Adipocyte (in vitro differentiated cells): ENCODE measurements at regions not wholly inside any gene's neighbourhood (a gene's known extent, or its start where the extent isn't known, plus 50 kb on each side); places are given as distances from the start of the nearest gene placed in this dataset.
"Not testable (repeated sequence)": the region's sequence is repeated elsewhere in the genome, so short reads cannot be mapped to it uniquely, and the experiment has no call there.

Experiments
- DNase-seq: peaks from one replicate; pipeline ENCODE4 v3.0.0-alpha.2; 2015; ENCODE audit warnings: low read depth
- H3K27me3 ChIP-seq: replicated peaks from 2 replicates; pipeline ENCODE4 v1.7.0; 2013; ENCODE audit warnings: mild to moderate bottlenecking, low read length, moderate library complexity; ENCODE audit not compliant: control insufficient read depth, insufficient read depth
- H3K36me3 ChIP-seq: 2 replicates; pipeline ENCODE4 v1.7.0; 2013; ENCODE audit warnings: low read length, mild to moderate bottlenecking, moderate library complexity; ENCODE audit not compliant: control insufficient read depth, insufficient read depth, severe bottlenecking
- H3K4me1 ChIP-seq: 2 replicates; pipeline ENCODE4 v1.7.0; 2013; ENCODE audit warnings: mild to moderate bottlenecking, low read length, moderate library complexity; ENCODE audit not compliant: control insufficient read depth, insufficient read depth
- H3K4me3 ChIP-seq: 2 replicates; pipeline ENCODE4 v1.7.0; 2013; ENCODE audit warnings: mild to moderate bottlenecking, low read length, moderate library complexity
- H3K9ac ChIP-seq: 2 replicates; pipeline ENCODE4 v1.7.0; 2013; ENCODE audit warnings: mild to moderate bottlenecking, low read length, moderate library complexity
- H3K9me3 ChIP-seq: 2 replicates; pipeline ENCODE4 v1.7.0; 2013; ENCODE audit warnings: mild to moderate bottlenecking, low read length, moderate library complexity; ENCODE audit not compliant: control insufficient read depth

DNA sequence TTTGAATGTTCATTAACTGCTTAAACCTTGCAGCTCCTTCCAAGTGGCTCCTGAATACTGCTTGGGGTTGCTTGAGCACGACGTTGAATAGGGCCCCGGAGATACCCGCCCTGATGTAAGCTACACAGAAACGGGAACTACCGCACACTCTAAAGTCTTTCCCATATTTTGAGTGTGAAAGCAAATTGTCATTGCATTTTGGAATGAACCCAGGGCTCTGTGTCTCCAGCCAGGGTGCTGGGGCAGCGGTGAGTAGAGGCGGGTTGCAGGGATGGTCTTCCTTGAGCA is 59.4 kb upstream of the HELT start:
- DNase-seq: no peak
- H3K4me1 ChIP-seq: no peaks in the 10 kb centered on the region
- H3K27me3 ChIP-seq: peaks cover 25% of the 10 kb centered on the region
- no peak overlapping the region for H3K9ac ChIP-seq
- H3K9me3 ChIP-seq: no peaks in the 10 kb centered on the region
- H3K36me3 ChIP-seq: no peaks in the 10 kb centered on the region
- H3K4me3 ChIP-seq: no peak overlapping the region

DNA sequence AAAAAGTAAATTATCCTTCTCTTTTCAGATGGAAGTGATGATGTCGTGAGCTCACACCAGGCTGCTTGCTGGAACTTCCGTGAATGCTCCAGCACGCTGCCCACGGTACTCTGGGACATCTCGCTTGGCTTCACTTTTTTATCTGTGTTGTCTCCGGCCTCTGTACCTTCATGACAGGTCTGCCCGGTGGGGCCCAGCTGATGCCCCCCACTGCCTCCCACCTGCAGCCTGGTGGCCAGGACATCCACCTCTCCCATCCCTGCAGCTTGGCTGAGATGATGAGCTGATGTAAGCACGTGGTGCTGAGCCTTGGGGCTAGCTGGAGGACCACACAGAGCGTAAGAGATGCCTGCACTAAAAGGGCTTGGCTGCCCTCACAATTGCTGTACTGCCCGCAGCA is 59.0 kb upstream of the HELT start:
- H3K9ac ChIP-seq: no peak overlapping the region
- DNase-seq: no peak
- no peaks in the 10 kb centered on the region for H3K9me3 ChIP-seq
- H3K36me3 ChIP-seq: no peaks in the 10 kb centered on the region
- H3K4me3 ChIP-seq: no peak overlapping the region
- H3K27me3 ChIP-seq: peaks cover 21% of the 10 kb centered on the region
- no peaks in the 10 kb centered on the region for H3K4me1 ChIP-seq

GRCh38 chr4:184959786-184960185 is 58.5 kb upstream of the HELT start:
- H3K36me3 ChIP-seq: no peaks in the 10 kb centered on the region
- H3K27me3 ChIP-seq: peaks cover 16% of the 10 kb centered on the region
- no peak for DNase-seq
- no peaks in the 10 kb centered on the region for H3K4me1 ChIP-seq
- H3K9ac ChIP-seq: no peak overlapping the region
- no peak overlapping the region for H3K4me3 ChIP-seq
- no peaks in the 10 kb centered on the region for H3K9me3 ChIP-seq

- Histone ChIP-seq H3K4me1 (no peaks in the 10 kb centered on the region), H3K9ac (no peak overlapping the region), H3K36me3 (no peaks in the 10 kb centered on the region), H3K27me3 (peaks cover 11% of the 10 kb centered on the region), H3K4me3 (no peak overlapping the region), H3K9me3 (no peaks in the 10 kb centered on the region)
- DNase-seq: no peak
These were observed 57.8 kb upstream of the HELT start for GRCh38 chr4:184960505-184960971.

DNA sequence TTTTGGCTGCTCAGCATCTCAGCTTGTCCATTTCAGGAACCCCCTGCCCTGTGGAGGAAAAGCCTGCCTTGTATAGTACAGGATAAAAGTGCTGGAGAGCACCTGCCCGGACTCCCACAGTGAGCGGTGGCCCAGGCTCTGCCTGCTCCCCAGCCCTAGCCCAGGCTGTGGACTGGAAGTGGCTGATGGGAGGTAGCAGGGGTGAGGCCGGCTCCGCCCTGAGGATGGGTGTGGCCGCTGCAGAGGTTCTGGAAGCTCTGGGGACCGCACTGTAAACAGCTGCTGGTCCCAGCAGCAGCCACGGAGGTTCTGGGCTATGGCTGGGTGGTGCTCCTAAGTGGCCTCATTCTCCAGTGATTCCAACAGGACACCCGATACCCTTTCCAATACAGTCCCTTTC is 56.6 kb upstream of the HELT start:
- Histone ChIP-seq H3K9ac (no peak overlapping the region), H3K36me3 (no peaks in the 10 kb centered on the region), H3K27me3 (peaks cover 11% of the 10 kb centered on the region), H3K4me3 (no peak overlapping the region), H3K9me3 (no peaks in the 10 kb centered on the region), H3K4me1 (no peaks in the 10 kb centered on the region)
- no peak for DNase-seq

DNA sequence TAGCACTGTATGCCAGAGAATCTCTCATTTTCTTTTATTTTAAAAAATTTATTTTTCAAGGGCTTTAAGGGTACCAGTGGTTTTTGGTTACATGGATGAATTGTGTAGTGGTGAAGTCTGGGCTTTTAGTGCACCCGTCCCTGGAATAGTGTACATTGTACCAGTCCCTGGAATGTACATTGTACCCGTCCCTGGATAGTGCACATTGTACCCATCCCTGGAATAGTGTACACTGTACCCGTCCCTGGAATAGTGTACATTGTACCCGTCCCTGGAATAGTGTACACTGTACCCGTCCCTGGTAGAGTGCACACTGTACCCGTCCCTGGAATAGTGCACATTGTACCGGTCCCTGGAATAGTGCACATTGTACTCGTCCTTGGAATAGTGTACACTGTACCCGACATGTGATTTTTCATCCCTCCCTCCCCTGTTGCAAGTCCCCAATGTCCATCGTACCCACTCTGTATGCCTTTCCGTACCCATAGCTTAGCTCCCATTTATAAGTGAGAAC is 56.1 kb upstream of the HELT start:
- no peak for DNase-seq
- peaks cover 10% of the 10 kb centered on the region for H3K27me3 ChIP-seq
- H3K36me3 ChIP-seq: no peaks in the 10 kb centered on the region
- H3K9me3 ChIP-seq: no peaks in the 10 kb centered on the region
- no peaks in the 10 kb centered on the region for H3K4me1 ChIP-seq
- no peak overlapping the region for H3K4me3 ChIP-seq
- H3K9ac ChIP-seq: no peak overlapping the region

DNA sequence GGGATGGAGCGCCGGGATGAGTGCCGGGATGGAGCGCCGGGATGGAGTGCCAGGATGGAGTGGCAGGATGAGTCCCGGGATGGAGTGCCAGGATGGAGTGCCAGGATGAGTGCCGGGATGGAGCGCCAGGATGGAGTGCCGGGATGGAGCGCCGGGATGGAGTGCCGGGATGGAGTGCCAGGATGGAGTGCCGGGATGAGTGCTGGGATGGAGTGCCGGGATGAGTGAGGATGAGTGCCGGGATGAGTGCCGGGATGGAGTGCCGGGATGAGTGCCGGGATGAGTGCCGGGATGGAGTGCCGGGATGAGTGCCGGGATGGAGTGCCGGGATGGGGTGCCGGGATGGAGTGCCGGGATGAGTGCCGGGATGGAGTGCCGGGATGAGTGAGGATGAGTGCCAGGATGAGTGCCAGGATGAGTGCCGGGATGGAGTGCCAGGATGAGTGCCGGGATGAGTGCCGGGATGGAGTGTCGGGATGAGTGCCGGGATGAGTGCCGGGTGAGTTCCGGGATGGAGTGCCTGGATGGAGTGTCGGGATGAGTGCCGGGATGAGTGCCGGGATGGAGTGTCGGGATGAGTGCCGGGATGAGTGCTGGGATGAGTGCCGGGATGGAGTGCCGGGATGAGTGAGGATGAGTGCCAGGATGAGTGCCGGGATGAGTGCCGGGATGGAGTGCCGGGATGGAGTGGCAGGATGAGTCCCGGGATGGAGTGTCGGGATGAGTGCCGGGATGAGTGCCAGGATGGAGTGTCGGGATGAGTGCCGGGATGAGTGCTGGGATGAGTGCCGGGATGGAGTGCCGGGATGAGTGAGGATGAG is 52.9 kb upstream of the HELT start:
- H3K36me3 ChIP-seq, H3K4me3 ChIP-seq, H3K9me3 ChIP-seq, DNase-seq, H3K9ac ChIP-seq, H3K4me1 ChIP-seq: not testable (repeated sequence)
- H3K27me3 ChIP-seq: peaks cover 14% of the 10 kb centered on the region

DNA sequence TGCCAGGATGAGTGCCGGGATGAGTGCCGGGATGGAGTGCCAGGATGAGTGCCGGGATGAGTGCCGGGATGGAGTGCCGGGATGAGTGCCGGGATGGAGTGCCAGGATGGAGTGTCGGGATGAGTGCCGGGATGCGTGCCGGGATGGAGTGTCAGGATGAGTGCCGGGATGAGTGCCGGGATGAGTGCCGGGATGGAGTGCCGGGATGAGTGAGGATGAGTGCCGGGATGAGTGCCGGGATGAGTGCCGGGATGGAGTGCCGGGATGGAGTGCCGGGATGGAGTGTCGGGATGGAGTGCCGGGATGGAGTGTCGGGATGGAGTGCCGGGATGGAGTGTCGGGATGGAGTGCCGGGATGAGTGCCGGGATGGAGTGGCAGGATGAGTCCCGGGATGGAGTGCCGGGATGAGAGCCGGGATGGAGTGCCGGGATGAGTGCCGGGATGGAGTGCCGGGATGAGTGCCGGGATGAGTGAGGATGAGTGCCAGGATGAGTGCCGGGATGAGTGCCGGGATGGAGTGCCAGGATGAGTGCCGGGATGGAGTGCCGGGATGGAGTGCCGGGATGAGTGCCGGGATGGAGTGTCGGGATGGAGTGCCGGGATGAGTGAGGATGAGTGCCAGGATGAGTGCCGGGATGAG is 52.1 kb upstream of the HELT start:
- H3K9me3 ChIP-seq, H3K4me1 ChIP-seq, DNase-seq, H3K36me3 ChIP-seq, H3K9ac ChIP-seq, H3K4me3 ChIP-seq: not testable (repeated sequence)
- H3K27me3 ChIP-seq: peaks cover 14% of the 10 kb centered on the region

GRCh38 chr4:184967699-184968098 is 50.6 kb upstream of the HELT start:
- DNase-seq, H3K36me3 ChIP-seq, H3K9me3 ChIP-seq, H3K4me3 ChIP-seq, H3K4me1 ChIP-seq, H3K9ac ChIP-seq: not testable (repeated sequence)
- H3K27me3 ChIP-seq: peaks cover 18% of the 10 kb centered on the region

DNA sequence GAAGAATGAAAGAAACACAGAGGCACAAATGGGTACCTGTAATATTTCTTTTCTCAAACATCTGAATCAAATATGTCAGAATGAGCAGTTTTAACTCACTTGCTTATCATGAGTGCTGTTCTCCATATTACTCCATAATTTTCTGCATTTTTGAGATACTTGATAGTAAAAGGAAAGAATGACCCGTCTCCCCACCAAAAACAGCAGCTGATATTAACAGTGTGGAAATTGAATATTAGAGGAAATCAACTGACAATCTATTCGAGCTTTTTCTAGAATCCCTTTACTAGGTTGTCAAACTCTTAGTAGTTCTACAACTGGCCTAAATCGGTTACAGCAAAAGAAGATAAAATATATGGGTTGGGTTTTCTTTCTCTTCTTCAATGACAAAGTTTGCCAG is 49.9 kb upstream of the HELT start:
- peaks cover 10% of the 10 kb centered on the region for H3K4me1 ChIP-seq
- H3K4me3 ChIP-seq: no peak overlapping the region
- peaks cover 18% of the 10 kb centered on the region for H3K27me3 ChIP-seq
- H3K36me3 ChIP-seq: no peaks in the 10 kb centered on the region
- no peak for DNase-seq
- H3K9me3 ChIP-seq: no peaks in the 10 kb centered on the region
- H3K9ac ChIP-seq: no peak overlapping the region
